GM19395 (cell line): ENCODE measurements at regions not wholly inside any gene's neighbourhood (a gene's known extent, or its start where the extent isn't known, plus 50 kb on each side); places are given as distances from the start of the nearest gene placed in this dataset.
"Not testable (repeated sequence)": the region's sequence is repeated elsewhere in the genome, so short reads cannot be mapped to it uniquely, and the experiment has no call there.

Experiments used
- ATAC-seq: cut with Tn5 transposase; IDR thresholded peaks from one replicate; pipeline ENCODE4 v1.9.1; 2021; ENCODE audit warnings: mild to moderate bottlenecking, moderate library complexity; ENCODE audit not compliant: unreplicated experiment

- not testable (repeated sequence) for ATAC-seq
These were observed 60.1 kb upstream of the IFNGR1 start for GRCh38 chr6:137279279-137279678.

GRCh38 chr6:137277971-137278637 lies 58.9 kb upstream of the IFNGR1 start:
- ATAC-seq: no peak

- ATAC-seq: no peak
These were observed 53.2 kb upstream of the IFNGR1 start for GRCh38 chr6:137272403-137272802.

GRCh38 chr6:137271245-137272183 lies 52.3 kb upstream of the IFNGR1 start:
- no peak for ATAC-seq

- no peak for ATAC-seq
These were observed 50.6 kb upstream of the IFNGR1 start for GRCh38 chr6:137269803-137270202.

- ATAC-seq: no peak
These were observed 50.2 kb upstream of the IFNGR1 start for GRCh38 chr6:137269347-137269746.
